Muscle of back (tissue), 3 donors: ENCODE measurements at regions not wholly inside any gene's neighbourhood (a gene's known extent, or its start where the extent isn't known, plus 50 kb on each side); places are given as distances from the start of the nearest gene placed in this dataset.

Experiments used
- DNase-seq, 3 donors: peaks; one replicate each; pipeline versions ENCODE4 v3.0.0 to v3.0.0-alpha.2; 2013

- no peak for DNase-seq
Measured at GRCh38 chr12:75728826-75729225, 217.4 kb upstream of the KRR1 start.

GRCh38 chr12:75727577-75727976 is 216.2 kb upstream of the KRR1 start:
- DNase-seq, result no peak

DNA sequence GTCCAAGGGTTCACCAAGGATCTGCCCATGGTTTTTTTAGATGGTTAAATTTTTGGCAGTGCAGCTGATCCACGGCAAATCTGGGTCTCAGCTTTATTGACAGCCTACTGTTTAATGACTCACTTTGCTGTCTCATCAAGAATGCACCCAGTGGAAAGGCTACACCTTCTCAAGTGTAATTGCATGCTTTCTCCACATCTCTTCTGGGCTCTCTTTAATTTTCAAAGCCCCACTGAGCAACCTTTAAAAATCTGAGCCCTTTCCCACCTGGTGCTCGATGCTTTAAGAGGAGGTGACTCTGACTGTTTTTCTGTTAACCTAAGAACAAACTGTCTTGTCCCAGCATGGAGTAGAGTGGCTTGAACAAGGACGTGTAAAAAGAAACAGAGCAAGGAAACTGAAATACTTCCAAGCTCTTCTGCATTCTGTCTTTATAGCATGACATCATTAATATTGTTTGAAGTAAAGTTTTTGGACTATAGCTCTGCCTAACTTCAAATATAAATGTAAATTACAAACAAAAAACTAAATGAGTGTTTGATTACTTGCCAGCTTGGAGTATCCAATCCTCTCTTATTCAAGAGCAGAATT is 214.2 kb upstream of the KRR1 start:
- DNase-seq, result peak; percentile 49 to 81 (median 58)

DNA sequence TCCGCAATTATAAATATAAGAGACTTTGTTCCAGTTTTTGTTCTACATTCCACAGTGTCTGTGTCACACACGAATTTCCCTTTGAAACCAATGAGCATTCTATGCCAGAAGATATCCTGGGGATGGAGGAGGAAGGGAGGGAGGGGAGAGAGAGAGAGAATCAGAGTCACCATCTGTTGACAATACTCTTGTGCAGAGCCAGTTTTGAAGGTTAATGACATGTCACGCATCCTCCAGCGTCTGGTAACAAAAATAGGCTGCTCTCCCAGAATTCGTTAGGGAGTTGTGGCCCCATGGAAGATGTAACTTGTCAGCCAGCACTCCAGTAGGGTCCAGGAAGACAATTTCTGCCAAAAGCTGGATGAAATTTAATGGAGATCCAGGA is 213.5 kb upstream of the KRR1 start:
- peak; percentile 90 to 96 (median 91) for DNase-seq

- no peak for DNase-seq
Measured at GRCh38 chr12:75724307-75724927, 213.0 kb upstream of the KRR1 start.

GRCh38 chr12:75722714-75723200 is 211.3 kb upstream of the KRR1 start:
- DNase-seq, result peak; percentile 86 to 93 (median 91)

GRCh38 chr12:75721796-75722195 is 210.4 kb upstream of the KRR1 start:
- peak in 2 of 3 donors; percentile 16 to 59 for DNase-seq

DNA sequence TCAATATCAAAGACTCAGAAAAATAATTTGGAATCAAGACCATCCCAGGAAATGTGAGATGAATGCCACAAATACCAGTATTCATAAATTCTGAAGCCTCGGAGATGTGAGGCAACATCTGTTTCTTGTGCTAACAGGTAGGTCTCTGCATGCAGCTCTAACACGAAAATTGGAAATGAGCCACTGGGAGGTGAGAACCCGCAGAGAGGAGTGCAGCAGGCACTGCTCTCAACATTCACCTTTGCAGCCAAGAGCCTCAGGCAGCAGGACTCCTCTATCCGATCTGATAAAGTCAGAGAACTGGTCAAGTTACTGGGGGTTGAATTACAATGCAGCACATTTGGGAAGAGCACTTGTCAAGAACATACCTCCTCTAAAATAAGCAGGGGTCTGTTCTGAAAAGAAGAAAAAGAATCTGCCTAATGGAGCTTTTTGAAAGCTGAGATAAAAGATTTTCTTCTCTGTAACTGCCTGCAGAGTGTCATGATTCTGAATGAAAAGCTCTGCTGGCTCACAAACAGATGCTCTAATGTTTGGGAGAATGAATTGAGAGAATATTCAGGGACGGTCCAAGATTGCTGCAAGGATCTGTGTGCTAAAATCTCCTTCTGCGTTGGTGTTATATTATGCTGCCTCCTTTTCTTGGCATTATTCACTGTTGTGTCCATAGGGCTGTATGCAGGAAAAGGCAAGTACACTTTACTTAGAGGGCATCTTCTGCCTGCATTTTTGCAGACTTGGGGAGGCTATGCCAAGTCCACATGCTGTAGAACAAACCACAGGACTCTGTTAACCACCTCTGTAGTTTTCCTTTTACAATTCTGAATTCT is 209.6 kb upstream of the KRR1 start:
- DNase-seq, result peak in 2 of 3 donors; percentile 38 to 71

GRCh38 chr12:75717902-75718301 is 206.5 kb upstream of the KRR1 start:
- no peak for DNase-seq

- DNase-seq, result no peak
Measured at GRCh38 chr12:75716291-75717025, 205.0 kb upstream of the KRR1 start.

GRCh38 chr12:75715682-75716081 is 204.3 kb upstream of the KRR1 start:
- no peak for DNase-seq

DNA sequence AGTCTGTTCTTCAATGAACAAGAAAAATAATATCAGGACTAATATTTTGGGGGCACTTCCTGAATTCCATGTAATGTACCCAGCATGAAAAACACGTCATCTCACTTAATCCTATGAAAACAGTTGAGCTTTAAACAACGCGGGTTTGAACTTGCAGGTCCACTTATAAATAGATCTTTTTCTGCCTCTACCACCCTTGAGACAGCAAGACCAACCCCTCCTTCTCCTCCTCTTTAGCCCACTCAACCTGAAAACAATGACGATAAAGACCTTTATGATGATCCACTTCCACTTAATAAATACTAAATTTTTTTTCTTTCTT is 203.9 kb upstream of the KRR1 start:
- no peak for DNase-seq

GRCh38 chr12:75714462-75715322 is 203.3 kb upstream of the KRR1 start:
- DNase-seq, result no peak

- DNase-seq, result no peak
Measured at GRCh38 chr12:75713434-75713833, 202.0 kb upstream of the KRR1 start.

- no peak for DNase-seq
Measured at GRCh38 chr12:75712223-75712622, 200.8 kb upstream of the KRR1 start.

DNA sequence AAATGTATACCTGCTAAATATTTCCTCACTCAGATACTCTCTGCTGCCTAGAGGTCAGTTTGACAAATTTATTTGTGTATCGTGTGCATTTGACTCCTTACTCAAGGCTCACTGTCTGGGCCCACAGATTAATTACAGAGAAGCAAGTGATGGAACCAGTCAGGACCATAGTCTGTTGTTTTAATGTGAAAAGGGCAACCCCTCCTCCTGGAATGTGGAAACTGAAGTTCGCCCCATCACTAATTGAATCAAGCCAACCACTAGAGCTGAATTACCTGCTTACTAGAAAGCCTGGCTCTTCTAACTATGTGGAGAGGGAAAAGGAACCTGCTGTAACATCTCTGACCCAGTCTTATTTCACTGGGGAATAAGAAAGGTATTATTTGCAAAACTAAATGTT is 199.9 kb upstream of the KRR1 start:
- DNase-seq, result no peak

DNA sequence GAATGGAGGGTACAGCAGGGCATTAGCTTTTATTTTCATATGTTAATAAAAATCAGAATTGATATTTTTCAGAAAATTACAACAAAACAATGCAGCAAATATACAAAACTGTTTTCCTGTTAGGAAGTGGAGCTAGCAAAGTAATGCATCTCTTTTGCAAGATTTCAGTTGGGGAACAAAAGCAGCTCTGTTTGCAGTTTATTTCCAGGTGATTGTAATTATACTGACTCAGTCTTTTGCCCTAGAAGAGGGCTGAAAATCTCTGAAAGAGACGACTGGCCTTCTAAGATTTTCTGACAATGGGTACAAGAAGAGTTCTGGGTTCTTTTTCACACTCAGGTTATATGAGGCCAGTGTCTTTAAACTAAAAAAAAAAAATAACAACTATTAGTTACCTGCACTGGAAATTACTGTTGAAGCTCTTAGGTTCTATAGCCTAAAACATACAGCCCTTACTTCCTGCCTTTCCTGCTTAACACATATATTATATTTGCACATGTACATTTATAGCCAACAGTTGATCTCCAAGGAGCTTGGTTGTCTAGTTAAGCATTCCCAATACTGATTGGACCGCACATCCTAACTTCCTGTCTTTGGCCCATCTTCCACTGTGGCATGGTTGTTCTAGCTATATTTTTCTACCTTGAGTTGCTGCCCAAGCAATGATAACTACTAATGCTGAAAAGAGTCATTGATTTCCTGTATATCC is 199.1 kb upstream of the KRR1 start:
- no peak for DNase-seq

- no peak for DNase-seq
Measured at GRCh38 chr12:75709503-75709902, 198.1 kb upstream of the KRR1 start.

DNA sequence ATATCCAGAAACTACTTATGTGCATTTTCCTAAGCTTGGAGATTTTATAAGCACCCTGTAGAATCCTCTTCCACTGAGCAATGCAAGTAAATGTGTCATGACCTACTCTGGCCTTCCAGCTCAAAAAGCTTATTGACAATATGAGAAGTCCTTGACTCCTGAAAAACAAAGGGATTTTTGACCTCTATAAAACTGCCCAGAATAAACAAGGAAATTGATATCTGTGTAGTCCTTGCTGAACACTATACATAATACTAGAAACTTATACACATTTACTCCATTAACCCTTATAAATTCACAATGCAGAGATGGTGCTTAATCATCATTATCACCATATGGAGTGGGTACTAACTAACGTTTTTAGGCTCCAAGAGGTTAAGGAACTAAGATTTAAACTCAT is 197.4 kb upstream of the KRR1 start:
- no peak for DNase-seq

GRCh38 chr12:75707983-75708382 is 196.6 kb upstream of the KRR1 start:
- no peak for DNase-seq
